ENCODE measurements at regions not wholly inside any gene's neighbourhood (a gene's known extent, or its start where the extent isn't known, plus 50 kb on each side); places are given as distances from the start of the nearest gene placed in this dataset.

- TF ChIP-seq CTCF (IDR thresholded peaks at IDR 0.05; ENCODE audit: low read length), result no peak
- no peak for TF ChIP-seq EZH2 (IDR thresholded peaks at IDR 0.05; ENCODE audit: borderline replicate concordance, low read length)
These were observed 431.0 kb upstream of the CLINT1 start for GRCh38 chr5:158289967-158290366.
